ENCODE measurements at regions not wholly inside any gene's neighbourhood (a gene's known extent, or its start where the extent isn't known, plus 50 kb on each side); places are given as distances from the start of the nearest gene placed in this dataset.

DNA sequence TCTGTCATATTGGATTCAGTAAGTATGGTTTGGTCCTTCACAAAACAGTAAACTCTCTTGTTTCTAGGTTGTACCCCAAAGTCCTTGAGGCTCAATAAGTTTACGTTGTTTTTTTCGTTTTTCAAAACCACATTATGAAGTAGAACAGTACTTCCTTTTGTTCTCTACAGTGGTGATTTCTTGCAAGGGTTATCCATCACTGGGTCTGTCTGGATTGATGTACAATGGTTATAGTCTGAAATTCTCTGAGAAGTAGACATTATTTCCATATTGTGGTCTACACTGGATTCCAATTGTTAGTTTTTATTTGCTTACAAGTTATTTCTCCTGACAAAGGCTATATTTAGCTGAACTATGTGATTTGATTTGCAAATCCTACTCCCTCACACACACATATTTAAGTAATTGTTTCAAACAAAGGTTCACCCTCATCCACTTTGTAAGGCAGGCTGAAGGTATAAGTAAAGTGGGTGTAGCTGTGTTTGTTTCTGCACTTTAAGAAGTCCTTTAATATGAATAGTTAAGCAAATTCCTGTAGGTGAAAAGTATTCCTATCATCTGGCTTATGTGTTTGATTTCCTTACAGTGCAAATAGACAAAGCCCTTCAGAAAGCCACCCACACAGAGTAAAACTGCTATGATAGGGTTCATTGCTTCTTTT is 64.2 kb upstream of the MME start:
- no peak for DNase-seq (ENCODE audit: low read depth)
- H3K4me3 ChIP-seq (ENCODE audit: low read depth, low read length), result no peak overlapping the region
- TF ChIP-seq CTCF (IDR thresholded peaks at IDR 0.05; ENCODE audit: insufficient read depth, low read depth, low read length, missing control alignments), result no peak

DNA sequence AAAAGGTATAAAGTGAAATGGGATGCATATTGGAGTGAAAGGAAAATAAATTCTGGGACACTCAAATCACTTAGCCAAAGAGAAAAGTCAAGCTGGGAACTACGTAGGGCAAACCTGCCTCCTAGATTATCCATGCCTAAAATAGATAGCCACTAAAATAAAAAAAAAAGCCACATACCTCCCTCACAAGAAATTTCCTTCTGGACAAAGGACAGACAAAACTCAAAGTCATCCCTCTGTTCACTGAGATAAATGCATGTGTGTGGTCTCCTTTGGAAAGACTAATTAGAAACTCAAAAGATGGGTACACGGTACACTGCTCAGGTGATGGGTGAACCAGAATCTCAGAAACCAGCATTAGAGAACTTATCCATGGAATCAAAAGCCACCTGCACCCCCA is 65.2 kb upstream of the MME start:
- no peak overlapping the region for H3K4me3 ChIP-seq (ENCODE audit: low read depth, low read length)
- TF ChIP-seq CTCF (IDR thresholded peaks at IDR 0.05; ENCODE audit: insufficient read depth, low read depth, low read length, missing control alignments), result no peak
- no peak for DNase-seq (ENCODE audit: low read depth)

DNA sequence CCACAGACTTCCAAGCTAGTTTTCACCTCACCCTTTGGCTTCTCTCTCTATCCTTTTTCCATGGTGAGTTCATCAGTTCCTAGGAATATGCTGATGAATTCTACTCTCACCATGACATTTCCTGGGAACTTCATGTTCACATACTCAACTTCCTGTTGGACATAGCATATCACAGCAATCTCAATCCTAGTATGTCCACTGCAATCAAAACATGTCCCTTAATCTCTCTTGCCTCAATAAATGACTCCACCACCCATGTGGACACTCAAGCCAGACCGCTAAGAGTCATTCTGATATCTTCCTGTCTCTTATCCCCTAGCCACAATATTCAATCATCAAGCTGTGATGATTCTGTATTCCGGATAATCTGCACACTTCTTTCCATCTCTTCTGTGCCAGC is 66.7 kb upstream of the MME start:
- H3K4me3 ChIP-seq (ENCODE audit: low read depth, low read length), result no peak overlapping the region
- no peak for TF ChIP-seq CTCF (IDR thresholded peaks at IDR 0.05; ENCODE audit: insufficient read depth, low read depth, low read length, missing control alignments)
- DNase-seq (ENCODE audit: low read depth), result no peak

- H3K4me3 ChIP-seq (ENCODE audit: low read depth, low read length), result no peak overlapping the region
- no peak for TF ChIP-seq CTCF (IDR thresholded peaks at IDR 0.05; ENCODE audit: insufficient read depth, low read depth, low read length, missing control alignments)
- no peak for DNase-seq (ENCODE audit: low read depth)
Observed at GRCh38 chr3:155012584-155012983, 67.5 kb upstream of the MME start.

GRCh38 chr3:155010416-155010815 is 69.7 kb upstream of the MME start:
- H3K4me3 ChIP-seq (ENCODE audit: low read depth, low read length), result no peak overlapping the region
- no peak for DNase-seq (ENCODE audit: low read depth)
- no peak for TF ChIP-seq CTCF (IDR thresholded peaks at IDR 0.05; ENCODE audit: insufficient read depth, low read depth, low read length, missing control alignments)

- no peak for DNase-seq (ENCODE audit: low read depth)
- no peak for TF ChIP-seq CTCF (IDR thresholded peaks at IDR 0.05; ENCODE audit: insufficient read depth, low read depth, low read length, missing control alignments)
- H3K4me3 ChIP-seq (ENCODE audit: low read depth, low read length), result no peak overlapping the region
Observed at GRCh38 chr3:155009217-155009616, 70.9 kb upstream of the MME start.

- no peak overlapping the region for H3K4me3 ChIP-seq (ENCODE audit: low read depth, low read length)
- DNase-seq (ENCODE audit: low read depth), result no peak
- TF ChIP-seq CTCF (IDR thresholded peaks at IDR 0.05; ENCODE audit: insufficient read depth, low read depth, low read length, missing control alignments), result no peak
Observed at GRCh38 chr3:155007729-155008128, 72.4 kb upstream of the MME start.
